Ramos (cell line): ENCODE measurements at regions not wholly inside any gene's neighbourhood (a gene's known extent, or its start where the extent isn't known, plus 50 kb on each side); places are given as distances from the start of the nearest gene placed in this dataset.

Experiments
- in situ Hi-C: fragments of 300-500 bp; cut with MboI; formaldehyde crosslinking; loops from one replicate; pipeline ENCODE4 v1.14.3; 2022; ENCODE audit warnings: low sequenced_read_pairs; ENCODE audit not compliant: unreplicated experiment

DNA sequence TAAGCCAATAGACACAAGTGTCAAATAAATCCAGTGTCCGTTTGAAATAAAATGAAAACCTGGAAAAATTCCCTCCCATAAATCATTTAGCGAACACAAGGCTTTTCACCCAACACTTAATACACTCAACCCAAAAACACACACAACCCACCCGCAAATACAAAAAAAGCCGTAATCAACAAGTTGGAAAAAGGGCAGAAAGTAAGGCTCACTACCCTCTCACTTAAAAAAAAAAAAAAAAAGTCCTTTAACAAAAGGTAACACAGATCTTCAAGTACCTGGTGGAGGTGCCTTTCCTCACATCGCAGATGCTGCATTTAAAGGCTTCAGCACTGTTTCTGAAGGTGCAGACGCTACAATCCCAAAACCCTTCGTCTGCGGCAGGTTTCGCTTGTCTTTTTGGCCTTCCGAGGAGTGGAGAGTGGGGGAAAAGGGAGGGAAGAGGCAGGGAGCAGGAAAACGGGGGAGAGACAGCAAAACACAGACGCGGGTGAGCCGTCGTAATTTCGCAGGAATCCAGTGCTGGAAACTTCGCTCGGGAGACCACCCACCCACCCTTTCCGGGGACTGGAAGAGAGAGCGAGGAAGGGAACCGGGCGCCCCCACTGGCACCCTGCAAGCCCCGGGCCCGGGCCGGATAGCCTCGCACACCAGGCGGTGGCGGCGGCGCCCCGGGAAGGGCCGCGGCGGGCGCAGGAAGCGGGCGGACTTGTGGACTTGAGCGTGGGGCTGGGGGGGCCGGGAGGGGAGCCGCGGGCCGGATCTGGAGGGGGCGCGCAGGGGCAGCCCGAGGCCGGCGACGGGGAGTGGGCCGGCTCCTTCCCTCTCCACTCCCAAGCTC is 401.8 kb downstream of the SHQ1 start, which contains the start of gene RYBP:
TSS of gene RYBP (minus strand) at position 404 of the 841 bp plus-strand sequence.
- in situ Hi-C loops = loop anchor here (10.0 kb wide), 1 partner anchor 362 kb away; no protein-coding TSS in a partner anchor

DNA sequence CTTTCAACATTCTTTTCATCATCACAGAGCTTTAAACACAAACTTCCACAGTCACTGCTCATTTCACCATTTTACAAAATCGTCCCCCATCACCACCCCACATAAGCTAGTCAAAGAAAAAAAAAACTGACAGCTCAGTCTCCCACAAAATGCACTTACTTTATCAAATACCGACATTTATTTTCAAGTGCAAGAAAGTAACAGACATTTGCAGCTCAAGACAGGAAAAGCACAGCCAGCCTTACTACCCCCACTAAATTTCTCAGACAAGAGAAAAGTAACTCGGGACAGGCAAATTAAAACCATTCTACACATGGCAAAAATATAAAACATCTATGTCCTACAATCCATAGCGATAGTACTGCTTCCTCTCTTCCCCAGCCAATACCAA is 402.4 kb downstream of the SHQ1 start:
- in situ Hi-C loops = loop anchor here (10.0 kb wide), 1 partner anchor 361 kb away; no protein-coding TSS in a partner anchor

DNA sequence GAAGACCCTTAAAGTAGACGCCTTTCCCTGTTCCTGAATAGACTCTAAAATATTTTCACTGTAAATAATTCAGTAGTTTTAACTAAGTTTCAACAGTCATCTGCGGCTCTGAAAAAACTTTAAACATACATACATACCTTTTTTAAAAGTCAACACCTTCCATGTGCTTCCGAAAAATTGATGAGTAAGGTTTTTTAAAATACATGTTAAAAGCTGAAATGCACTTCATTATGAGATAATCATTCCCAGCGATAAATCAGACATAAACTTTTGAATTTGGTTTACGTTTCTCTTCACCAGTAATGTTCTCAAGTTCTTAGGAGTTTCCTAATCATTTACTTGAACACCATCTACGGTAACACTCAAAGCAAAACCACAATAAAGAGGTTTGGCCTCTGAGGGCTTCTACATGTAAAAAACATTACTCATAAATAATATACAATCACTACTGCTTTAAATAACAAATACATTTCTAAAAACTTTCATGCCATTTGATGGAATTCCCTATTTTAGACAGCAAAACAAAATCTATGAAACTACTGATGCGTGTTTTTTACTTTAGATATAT is 403.5 kb downstream of the SHQ1 start:
- in situ Hi-C loops = loop anchor here (10.0 kb wide), 1 partner anchor 360 kb away; no protein-coding TSS in a partner anchor

DNA sequence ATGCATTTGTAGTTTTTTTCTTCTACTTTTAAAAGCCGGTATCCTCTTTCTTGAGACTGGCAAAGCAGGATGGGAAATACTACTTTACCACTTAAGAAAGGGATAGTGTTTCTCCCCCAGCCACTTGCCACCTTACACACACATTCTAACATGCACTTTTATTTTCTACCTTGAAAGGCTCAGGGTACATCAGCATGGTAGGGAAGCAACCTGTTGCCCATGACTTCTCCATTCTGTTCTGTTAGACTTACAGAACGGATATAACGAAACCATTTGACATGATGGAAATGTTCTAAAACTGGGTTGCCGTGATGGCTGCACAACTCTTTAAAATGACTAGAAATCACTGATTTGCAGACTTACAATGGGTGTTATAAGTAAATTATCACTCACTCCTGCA is 405.5 kb downstream of the SHQ1 start:
- in situ Hi-C loops = loop anchor here (10.0 kb wide), 1 partner anchor 358 kb away; no protein-coding TSS in a partner anchor

DNA sequence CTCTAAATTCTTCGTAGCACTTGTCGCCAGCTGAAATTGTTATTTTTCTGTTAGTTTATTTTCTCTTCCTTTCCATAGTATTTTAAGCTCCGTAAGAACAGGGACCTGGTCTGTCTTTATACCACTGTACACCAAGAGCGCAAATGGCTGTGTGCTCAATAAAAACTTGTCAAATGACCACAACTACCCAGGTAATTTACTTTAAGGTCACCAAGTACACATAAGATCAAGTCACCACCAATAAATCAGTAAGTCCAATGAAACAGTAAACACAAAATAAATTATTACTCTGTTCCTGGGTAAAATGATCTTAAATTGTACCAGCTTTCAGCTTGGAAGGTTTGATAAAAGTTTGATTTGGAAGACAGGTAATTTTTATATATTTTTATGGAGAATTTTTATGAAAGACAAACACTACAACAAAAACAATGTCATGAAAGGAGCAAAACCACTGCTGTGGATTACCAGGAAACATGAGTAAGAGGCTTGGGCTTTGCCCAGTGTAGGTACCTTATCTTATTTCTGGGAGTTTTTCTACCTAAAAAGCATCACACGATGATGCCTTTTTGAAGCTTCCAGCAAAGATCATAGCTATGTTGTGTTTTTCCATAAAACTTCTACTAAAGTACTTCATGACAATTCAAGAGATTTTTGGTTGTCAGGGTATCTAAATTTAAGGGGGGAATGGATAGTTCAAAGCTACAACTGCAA is 406.8 kb downstream of the SHQ1 start:
- in situ Hi-C loops = loop anchor here (10.0 kb wide), 1 partner anchor 357 kb away; no protein-coding TSS in a partner anchor

DNA sequence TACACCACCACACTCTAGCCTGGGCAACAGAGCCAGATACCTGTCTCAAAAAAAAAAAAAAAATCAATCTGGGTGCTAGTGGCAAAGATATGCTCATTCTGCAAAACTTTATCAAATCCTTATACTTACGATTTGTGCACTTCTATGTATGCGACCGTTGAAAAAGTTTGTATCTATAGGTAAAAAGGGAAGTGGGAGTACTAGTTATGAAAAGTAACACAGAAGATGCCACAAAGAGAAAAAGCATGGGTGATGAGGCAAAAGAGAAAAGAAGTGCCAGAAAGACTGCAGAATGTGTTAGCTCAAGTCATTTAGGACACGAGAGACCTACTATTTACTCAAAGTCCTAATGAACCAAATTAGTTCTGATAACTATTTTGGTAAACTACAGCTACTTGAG is 407.8 kb downstream of the SHQ1 start:
- in situ Hi-C loops = loop anchor here (10.0 kb wide), 1 partner anchor 356 kb away; no protein-coding TSS in a partner anchor

DNA sequence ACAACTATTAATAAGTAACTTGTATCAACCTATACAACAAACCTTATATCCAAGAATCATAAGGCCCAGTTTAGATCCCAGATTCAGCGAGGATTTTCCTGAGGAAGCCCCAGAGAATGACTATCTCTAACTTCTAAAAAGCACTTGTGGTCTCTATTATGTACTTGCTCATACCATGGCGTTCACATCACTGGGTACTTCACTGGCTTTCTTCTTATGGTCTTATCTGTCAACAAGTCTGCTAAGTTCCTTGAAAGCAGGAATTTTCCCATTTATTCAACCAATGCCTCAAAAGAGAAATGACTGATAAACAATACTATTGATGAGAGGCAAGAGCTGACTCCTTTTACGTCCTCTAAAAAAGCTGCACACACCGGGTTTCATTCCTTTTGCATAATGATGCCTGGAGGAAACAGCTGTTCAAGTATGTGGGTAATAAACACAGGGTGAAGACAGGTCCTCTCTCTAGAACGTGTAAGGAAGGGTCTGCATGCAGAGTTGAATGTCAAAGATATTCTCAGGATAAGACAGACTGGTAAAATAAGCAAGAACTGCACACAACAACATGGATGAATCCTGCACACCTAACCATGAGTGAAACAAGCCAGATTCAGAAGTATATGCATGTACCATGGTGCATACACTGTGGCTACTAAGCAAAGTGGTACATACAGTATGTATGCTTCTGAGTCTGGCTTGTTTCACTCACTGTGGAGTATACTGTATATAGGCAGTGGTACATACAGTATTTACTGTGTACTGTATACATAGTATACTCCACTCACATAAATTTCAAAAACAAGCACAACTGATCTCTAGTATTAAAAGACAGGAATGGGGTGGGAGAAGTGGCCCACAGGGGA is 408.7 kb downstream of the SHQ1 start:
- in situ Hi-C loops = loop anchor here (10.0 kb wide), 1 partner anchor 355 kb away; no protein-coding TSS in a partner anchor

DNA sequence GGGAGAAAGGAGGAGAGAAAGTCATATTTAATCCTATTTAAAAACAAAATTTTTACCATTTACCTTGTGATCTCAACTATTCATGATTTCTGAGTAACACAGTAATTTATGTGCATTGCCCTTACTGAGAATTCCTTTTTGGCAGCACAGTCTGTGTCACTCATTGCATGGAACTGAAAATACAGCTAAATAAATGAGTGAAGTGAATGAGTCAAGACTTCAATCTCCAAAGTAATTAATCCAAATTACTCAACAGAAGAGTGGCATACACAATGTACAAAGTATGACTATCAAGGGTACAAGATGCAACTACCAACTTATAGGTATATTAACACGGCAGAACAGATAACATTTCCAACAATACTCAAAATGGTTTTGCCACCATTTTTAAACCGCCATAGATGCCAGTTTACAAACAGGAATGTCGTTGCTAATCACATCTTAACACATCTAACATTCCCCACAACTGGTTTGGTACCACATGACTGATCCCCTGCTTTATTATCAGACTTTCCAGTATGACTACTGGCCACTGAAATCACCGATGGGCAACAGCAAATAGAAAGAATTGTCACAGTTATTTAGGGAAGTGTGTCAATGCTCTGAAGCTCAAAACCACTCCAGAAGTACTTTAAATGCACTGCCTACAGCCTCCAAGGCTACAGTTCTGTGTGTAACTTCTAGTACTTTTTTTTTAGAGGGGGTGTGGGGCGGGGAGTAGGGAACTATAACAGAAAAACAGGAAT is 410.4 kb downstream of the SHQ1 start:
- in situ Hi-C loops = no loop called here

DNA sequence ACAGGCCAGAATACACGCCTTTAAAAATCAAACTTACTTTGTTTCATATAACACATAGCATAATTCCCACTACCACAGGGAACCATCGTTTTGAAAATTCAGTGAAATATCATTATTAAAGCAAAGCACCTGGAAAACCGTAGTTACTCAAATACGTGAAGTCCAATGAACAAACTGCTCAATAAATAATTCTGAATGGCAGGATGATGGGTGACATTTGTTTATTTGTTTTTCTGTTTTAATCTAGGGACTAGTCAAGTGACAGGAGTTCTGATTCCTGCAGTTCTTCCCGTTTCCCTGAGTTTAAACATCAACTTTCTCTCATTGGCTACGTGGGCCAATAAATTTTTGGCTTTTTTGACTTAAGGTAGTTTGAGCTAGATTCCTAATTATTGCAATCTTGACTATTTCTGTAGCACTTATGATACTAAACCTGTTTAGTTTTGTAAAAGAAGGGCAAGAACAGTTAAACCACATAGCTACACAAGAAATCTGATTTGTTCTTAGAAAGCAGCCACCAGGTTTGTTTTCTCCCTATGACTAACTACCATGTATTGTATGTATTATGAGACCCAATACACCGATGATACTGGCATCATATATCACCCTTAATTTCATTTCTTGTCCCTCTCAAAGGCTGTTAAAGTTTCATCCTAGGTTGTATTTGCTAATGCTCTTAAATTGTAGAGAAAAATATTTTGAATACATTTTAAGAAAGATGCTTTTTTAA is 411.2 kb downstream of the SHQ1 start:
- in situ Hi-C loops = no loop called here

DNA sequence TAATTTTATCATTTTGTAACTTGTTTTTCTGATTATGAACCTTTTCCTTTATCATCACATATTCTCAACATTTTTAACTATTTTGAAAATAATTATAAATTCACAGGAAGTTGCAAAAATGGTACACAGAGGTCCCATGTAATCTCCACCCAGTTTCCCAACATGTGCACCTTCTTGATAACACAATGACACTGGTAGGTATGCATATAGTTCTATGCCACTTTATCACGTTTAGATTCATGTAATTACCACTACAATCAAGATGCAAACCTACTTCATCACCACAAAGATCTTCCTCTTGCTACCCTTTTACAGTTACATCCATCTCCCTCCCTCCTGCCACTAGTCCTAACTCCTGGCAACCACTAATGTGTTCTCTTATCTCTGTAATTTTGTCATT is 413.9 kb downstream of the SHQ1 start:
- in situ Hi-C loops = no loop called here

DNA sequence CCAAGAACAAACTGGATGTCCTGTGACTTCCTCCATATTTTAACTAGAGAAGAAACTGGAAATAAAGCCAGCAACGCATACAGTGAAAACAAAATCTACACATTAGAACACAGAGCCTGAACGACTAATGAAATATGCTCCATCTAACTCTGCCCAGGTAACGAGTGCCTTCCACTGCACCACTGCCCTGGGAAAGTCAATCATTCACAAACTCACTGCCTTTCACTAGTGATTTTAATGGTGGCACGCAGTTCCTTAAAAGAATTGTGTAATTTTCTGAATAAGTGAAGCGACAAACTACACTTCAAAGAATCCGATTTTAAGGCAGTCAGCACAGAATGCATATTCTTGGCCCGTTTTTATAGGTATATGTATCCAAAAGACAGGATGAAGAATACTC is 416.0 kb downstream of the SHQ1 start:
- in situ Hi-C loops = no loop called here

DNA sequence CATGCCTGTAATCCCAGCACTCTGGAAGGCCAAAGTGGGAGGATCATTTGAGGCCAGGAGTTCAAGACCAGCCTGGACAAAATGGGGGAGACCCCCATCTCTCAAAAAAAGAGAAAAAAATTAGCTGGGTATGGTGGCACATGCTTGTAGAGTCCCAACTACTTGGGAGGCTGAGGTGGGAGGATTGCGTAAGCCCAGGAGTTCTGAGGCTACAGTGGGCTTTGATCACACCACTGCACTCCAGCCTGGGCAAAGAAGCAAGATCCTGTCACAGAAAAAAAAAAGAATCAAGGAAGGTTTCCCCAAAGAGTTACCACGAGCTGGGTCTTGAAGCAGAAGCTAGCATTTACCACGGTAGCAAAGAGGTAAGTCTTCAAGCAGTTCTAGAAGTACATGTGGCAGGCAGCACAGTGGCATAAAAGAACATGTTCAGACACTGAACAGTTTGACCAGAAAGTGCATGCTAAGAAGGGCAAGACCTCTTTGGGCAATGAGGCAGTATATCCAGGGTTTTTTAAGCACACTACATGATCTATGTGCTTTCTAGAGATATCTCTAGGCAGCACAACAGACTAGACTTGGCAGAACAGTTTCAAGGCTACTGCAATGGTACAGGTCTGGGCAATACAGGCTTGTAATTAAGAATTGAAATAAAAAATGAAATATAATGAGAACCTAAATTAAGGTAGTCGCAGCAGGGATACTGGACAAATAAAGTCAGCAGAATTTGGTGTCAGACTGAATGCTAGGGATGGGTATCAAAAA is 418.5 kb downstream of the SHQ1 start:
- in situ Hi-C loops = no loop called here

DNA sequence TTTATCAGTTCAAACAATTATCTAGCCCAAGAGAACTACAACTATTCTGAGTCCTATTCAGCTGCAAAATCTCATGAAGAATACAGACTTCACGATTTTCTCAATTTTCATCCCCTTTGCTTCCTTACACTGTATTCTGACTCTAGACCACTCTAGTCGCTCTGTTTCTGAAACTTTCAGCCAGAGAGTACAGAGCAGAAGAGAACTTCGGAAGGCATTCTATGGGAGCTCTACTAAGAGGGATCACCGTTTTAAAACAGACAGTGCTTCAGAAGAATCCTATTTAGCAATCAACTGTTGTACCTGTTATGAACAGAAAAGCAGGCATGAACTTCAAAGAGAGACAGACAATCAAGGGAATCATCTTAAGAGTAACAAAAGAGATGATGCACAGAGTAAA is 419.4 kb downstream of the SHQ1 start:
- in situ Hi-C loops = no loop called here

DNA sequence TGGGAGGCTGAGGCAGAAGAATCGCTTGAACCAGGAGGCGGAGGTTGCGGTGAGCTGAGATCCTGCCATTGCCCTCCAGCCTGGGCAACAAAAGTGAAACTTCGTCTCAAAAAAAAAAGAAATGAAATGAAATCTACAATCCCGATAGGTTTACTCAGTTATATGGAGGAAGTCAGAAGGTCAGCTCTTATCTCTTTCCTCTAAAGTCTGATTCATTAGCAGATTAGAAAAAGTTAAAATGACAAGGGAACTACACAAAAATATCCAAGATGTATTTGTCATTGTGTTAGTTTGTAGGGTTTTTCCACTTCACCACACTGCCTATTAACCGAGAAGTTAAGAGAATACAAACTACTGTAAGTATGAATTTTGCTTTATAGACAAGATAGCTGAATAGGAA is 420.6 kb downstream of the SHQ1 start:
- in situ Hi-C loops = no loop called here

DNA sequence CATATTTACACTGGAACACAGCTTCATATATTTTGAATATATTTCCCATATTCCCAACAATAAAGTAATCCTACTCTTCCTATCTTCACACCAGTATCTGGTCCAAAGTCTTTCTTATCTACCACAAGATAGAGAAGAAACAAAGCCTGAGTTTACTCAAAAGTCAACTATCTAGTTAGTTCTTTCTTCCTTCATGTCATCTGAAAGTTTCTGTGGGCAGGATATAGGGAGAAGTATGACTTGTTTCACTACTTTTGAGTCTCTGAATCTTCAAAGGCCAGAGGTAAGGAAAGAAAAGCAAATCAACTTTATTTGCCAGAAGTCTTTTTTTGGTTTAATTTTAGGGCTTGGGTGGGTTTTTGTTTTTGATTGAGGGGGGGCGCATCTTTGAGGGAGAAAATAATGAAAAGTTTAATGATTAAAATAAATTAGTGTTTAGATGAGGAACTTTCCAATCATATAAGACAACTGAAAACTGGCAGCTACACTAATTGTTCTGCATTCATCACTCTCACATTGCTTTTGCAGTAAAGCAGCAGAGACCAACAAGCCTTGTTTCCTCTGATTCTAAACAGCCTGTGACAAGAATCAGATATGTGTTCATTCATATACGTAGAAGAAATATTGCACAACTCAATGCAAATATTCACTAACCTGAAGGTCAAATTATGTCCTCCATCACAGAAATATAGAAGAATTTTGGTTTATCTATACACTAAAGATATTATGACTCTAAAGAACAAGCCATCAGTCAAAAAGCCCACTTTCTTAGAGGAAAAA is 421.4 kb downstream of the SHQ1 start:
- in situ Hi-C loops = no loop called here

DNA sequence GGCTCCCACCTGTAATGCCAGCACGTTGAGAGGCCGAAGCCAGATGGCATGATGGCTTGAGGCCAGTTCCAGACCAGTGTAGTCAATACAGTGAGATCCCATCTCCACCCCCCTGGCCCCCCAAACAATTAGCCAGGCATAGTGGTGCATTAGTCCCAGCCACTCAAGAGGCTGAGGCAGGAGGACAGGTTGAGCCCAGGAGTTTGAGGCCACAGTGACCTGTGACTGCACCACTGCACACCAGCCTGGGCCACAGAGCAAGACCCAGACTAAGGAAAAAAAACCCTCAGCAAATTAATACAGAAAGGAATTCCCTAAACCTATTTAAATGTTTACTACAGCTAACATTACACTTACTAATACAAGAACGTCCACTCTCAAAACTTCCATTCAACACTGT is 424.6 kb downstream of the SHQ1 start:
- in situ Hi-C loops = no loop called here

DNA sequence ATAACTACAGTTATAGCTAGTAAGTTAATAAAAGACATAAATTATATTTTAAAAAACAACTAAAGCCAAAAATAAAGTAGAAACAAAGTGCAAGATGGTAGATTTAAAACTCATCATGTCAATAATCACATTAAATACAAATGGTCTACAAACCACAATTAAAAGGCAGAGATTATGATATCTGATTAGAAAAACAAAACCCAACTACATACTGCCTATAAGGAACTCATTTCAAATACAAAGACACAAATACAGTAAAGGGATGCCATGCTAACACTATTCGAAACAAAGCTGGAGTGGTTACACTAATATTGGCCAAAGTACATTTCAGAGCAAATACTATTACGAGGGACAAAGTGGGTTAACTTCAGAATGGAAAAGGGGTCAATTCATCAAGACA is 426.5 kb downstream of the SHQ1 start:
- in situ Hi-C loops = no loop called here
